Inflammatory macrophage (primary cell): ENCODE measurements at regions not wholly inside any gene's neighbourhood (a gene's known extent, or its start where the extent isn't known, plus 50 kb on each side); places are given as distances from the start of the nearest gene placed in this dataset.
"Not testable (repeated sequence)": the region's sequence is repeated elsewhere in the genome, so short reads cannot be mapped to it uniquely, and the experiment has no call there.

Source experiments
- DNase-seq, 2 donors: peaks; one replicate each; pipeline ENCODE4 v3.0.0-alpha.2; 2020 to 2022

- no peak for DNase-seq
Observed at GRCh38 chr11:89545691-89546090, 54.5 kb upstream of the NOX4 start.

GRCh38 chr11:89555781-89556180 is 64.6 kb upstream of the NOX4 start:
- DNase-seq = not testable (repeated sequence)

- not testable (repeated sequence) for DNase-seq
Observed at GRCh38 chr11:89556731-89557707, 65.8 kb upstream of the NOX4 start.

GRCh38 chr11:89560598-89560997 is 69.4 kb upstream of the NOX4 start:
- not testable (repeated sequence) for DNase-seq

GRCh38 chr11:89562731-89563130 is 71.6 kb upstream of the NOX4 start:
- not testable (repeated sequence) for DNase-seq

GRCh38 chr11:89566972-89567371 is 75.8 kb upstream of the NOX4 start:
- no peak for DNase-seq

- not testable (repeated sequence) for DNase-seq
Observed at GRCh38 chr11:89569387-89569786, 78.2 kb upstream of the NOX4 start.

- DNase-seq = not testable (repeated sequence)
Observed at GRCh38 chr11:89571706-89572105, 80.5 kb upstream of the NOX4 start.

- not testable (repeated sequence) for DNase-seq
Observed at GRCh38 chr11:89575846-89576245, 84.7 kb upstream of the NOX4 start.

GRCh38 chr11:89577428-89577827 is 86.3 kb upstream of the NOX4 start:
- not testable (repeated sequence) for DNase-seq

GRCh38 chr11:89583580-89583979 is 92.4 kb upstream of the NOX4 start:
- DNase-seq = no peak

- not testable (repeated sequence) for DNase-seq
Observed at GRCh38 chr11:89585046-89585445, 93.9 kb upstream of the NOX4 start.

GRCh38 chr11:89585471-89585870 is 94.3 kb upstream of the NOX4 start:
- DNase-seq = not testable (repeated sequence)

- not testable (repeated sequence) for DNase-seq
Observed at GRCh38 chr11:89589413-89589812, 98.2 kb upstream of the NOX4 start.

GRCh38 chr11:89590008-89590632 is 98.9 kb upstream of the NOX4 start:
- DNase-seq = not testable (repeated sequence)

GRCh38 chr11:89601263-89601662 is 108.8 kb upstream of the TRIM77 start:
- not testable (repeated sequence) for DNase-seq

GRCh38 chr11:89604281-89604680 is 105.8 kb upstream of the TRIM77 start:
- no peak for DNase-seq

GRCh38 chr11:89606845-89607244 is 103.3 kb upstream of the TRIM77 start:
- DNase-seq = not testable (repeated sequence)

GRCh38 chr11:89607497-89607896 is 102.6 kb upstream of the TRIM77 start:
- not testable (repeated sequence) for DNase-seq

GRCh38 chr11:89608234-89608966 is 101.7 kb upstream of the TRIM77 start:
- no peak for DNase-seq

GRCh38 chr11:89612096-89612495 is 98.0 kb upstream of the TRIM77 start:
- DNase-seq = peak; percentile 5 to 62

GRCh38 chr11:89613911-89614310 is 96.2 kb upstream of the TRIM77 start:
- no peak for DNase-seq

GRCh38 chr11:89614428-89614827 is 95.7 kb upstream of the TRIM77 start:
- DNase-seq = not testable (repeated sequence)
